Erythroblast (primary cell): ENCODE measurements at regions not wholly inside any gene's neighbourhood (a gene's known extent, or its start where the extent isn't known, plus 50 kb on each side); places are given as distances from the start of the nearest gene placed in this dataset.
A peak's percentile ranks its signal among the peaks of the same experiment; 100 is the strongest.

Experiments
- DNase-seq, 2 experiments: peaks; one replicate each; lab custom pipeline; 2025; lab: John Stamatoyannopoulos, UW
- GATA1 ChIP-seq: IDR thresholded peaks from 2 replicates; pipeline ENCODE4 v1.6.1; 2011; ENCODE audit warnings: low read depth, mild to moderate bottlenecking, control low read depth, low read length, moderate library complexity
- POLR2A ChIP-seq: IDR thresholded peaks from 2 replicates; pipeline ENCODE4 v1.6.1; 2011; ENCODE audit warnings: mild to moderate bottlenecking, low read length

GRCh38 chr12:124370384-124370783 lies 75.5 kb downstream of the RFLNA start:
- TF ChIP-seq POLR2A: no peak
- no peak for TF ChIP-seq GATA1
- no peak for DNase-seq

GRCh38 chr12:124369827-124370378 lies 75.0 kb downstream of the RFLNA start:
- TF ChIP-seq GATA1 (no peak), POLR2A (no peak)

GRCh38 chr12:124369055-124369826 lies 74.3 kb downstream of the RFLNA start:
- TF ChIP-seq GATA1 (no peak), POLR2A (no peak)
- peak; percentile 27 to 34 for DNase-seq

More at GRCh38 chr12:124369827-124370378, 75.0 kb downstream of the RFLNA start:
- no peak for DNase-seq

GRCh38 chr12:124368421-124369032 lies 73.6 kb downstream of the RFLNA start:
- DNase-seq: no peak
- no peak for TF ChIP-seq GATA1
- no peak for TF ChIP-seq POLR2A

- DNase-seq: no peak
- TF ChIP-seq POLR2A: no peak
These were observed 71.0 kb downstream of the RFLNA start for GRCh38 chr12:124365726-124366430.
